DND-41 (cell line): ENCODE measurements at regions not wholly inside any gene's neighbourhood (a gene's known extent, or its start where the extent isn't known, plus 50 kb on each side); places are given as distances from the start of the nearest gene placed in this dataset.

Source experiments
- ATAC-seq: fragments of 200-7000 bp; cut with Tn5 transposase; 3 replicates; pipeline ENCODE4 v1.9.1; 2021; ENCODE audit warnings: low read depth; ENCODE audit not compliant: insufficient read depth
- DNase-seq: peaks from one replicate; pipeline ENCODE4 v3.0.0-alpha.2; 2020
- H2AFZ ChIP-seq: 2 replicates; pipeline ENCODE4 v1.6.0; 2012; ENCODE audit warnings: low read depth, low read length
- H3K27ac ChIP-seq: 2 replicates; pipeline ENCODE4 v1.5.1; 2012; ENCODE audit warnings: low read length, inconsistent platforms
- H3K27me3 ChIP-seq: fragments of 200-600 bp; sonication (generic); 2 replicates; pipeline ENCODE4 v1.6.0; 2012; ENCODE audit warnings: low read length, mild to moderate bottlenecking, inconsistent platforms; ENCODE audit not compliant: insufficient read depth, poor library complexity
- H3K36me3 ChIP-seq: 2 replicates; pipeline ENCODE4 v1.5.1; 2012; ENCODE audit warnings: low read length, inconsistent platforms; ENCODE audit not compliant: insufficient read depth
- H3K4me1 ChIP-seq: 2 replicates; pipeline ENCODE4 v1.5.1; 2012; ENCODE audit warnings: mild to moderate bottlenecking, low read length; ENCODE audit not compliant: insufficient read depth
- H3K4me2 ChIP-seq: 2 replicates; pipeline ENCODE4 v1.6.0; 2012; ENCODE audit warnings: mild to moderate bottlenecking, moderate library complexity, low read length, inconsistent platforms; ENCODE audit not compliant: insufficient read depth
- H3K4me3 ChIP-seq, 2 experiments: fragments of 200-600 bp in 1 of 2; shearing (Covaris generic) in 1 of 2; 2 replicates each; pipeline ENCODE4 v1.5.1; 2012 to 2016; ENCODE audit warnings: inconsistent platforms in 2 of 2, low read length in 2 of 2, mild to moderate bottlenecking in 2 of 2, low read depth in 1 of 2, moderate library complexity in 1 of 2
- H3K79me2 ChIP-seq: 2 replicates; pipeline ENCODE4 v1.6.0; 2012; ENCODE audit warnings: low read length, inconsistent platforms; ENCODE audit not compliant: insufficient read depth
- H3K9ac ChIP-seq: 2 replicates; pipeline ENCODE4 v1.6.0; 2012; ENCODE audit warnings: low read depth, mild to moderate bottlenecking, inconsistent platforms, low read length, moderate library complexity
- H3K9me3 ChIP-seq: 2 replicates; pipeline ENCODE4 v1.5.1; 2012; ENCODE audit warnings: low read length, moderate library complexity, mild to moderate bottlenecking, inconsistent platforms; ENCODE audit not compliant: insufficient read depth, severe bottlenecking
- H4K20me1 ChIP-seq: 2 replicates; pipeline ENCODE4 v1.6.0; 2012; ENCODE audit warnings: low read length; ENCODE audit not compliant: insufficient read depth
- CTCF ChIP-seq: IDR thresholded peaks from 2 replicates; pipeline ENCODE4 v1.5.1; 2012; ENCODE audit warnings: borderline replicate concordance, low read length, moderate library complexity, mild to moderate bottlenecking; ENCODE audit not compliant: poor library complexity, severe bottlenecking; ENCODE audit errors: extremely low read depth
- EZH2 ChIP-seq: IDR thresholded peaks from 3 replicates; pipeline ENCODE4 v1.6.1; 2012; ENCODE audit warnings: borderline replicate concordance, low read depth, mild to moderate bottlenecking, moderate library complexity, low read length, inconsistent platforms; ENCODE audit not compliant: severe bottlenecking

- ATAC-seq: no peak
- H3K27ac ChIP-seq: no peak overlapping the region
- no peaks in the 10 kb centered on the region for H4K20me1 ChIP-seq
- TF ChIP-seq CTCF: no peak
- TF ChIP-seq EZH2: no peak
- H3K4me2 ChIP-seq: no peak overlapping the region
- H3K4me1 ChIP-seq: no peaks in the 10 kb centered on the region
- H3K36me3 ChIP-seq: no peaks in the 10 kb centered on the region
- DNase-seq: no peak
- H3K9ac ChIP-seq: no peak overlapping the region
- H3K4me3 ChIP-seq: no peak overlapping the region
- no peaks in the 10 kb centered on the region for H3K79me2 ChIP-seq
- no peak overlapping the region for H2AFZ ChIP-seq
- no peaks in the 10 kb centered on the region for H3K9me3 ChIP-seq
- no peaks in the 10 kb centered on the region for H3K27me3 ChIP-seq
Observed at GRCh38 chr7:19872094-19872493, 98.7 kb upstream of the TMEM196 start.

- H3K27ac ChIP-seq: no peak overlapping the region
- no peak overlapping the region for H3K9ac ChIP-seq
- TF ChIP-seq EZH2: no peak
- TF ChIP-seq CTCF: no peak
- DNase-seq (no peak), ATAC-seq (no peak)
- H3K4me3 ChIP-seq: no peak overlapping the region
- no peaks in the 10 kb centered on the region for H3K9me3 ChIP-seq
- no peaks in the 10 kb centered on the region for H4K20me1 ChIP-seq
- H3K36me3 ChIP-seq: no peaks in the 10 kb centered on the region
- no peak overlapping the region for H3K4me2 ChIP-seq
- no peaks in the 10 kb centered on the region for H3K79me2 ChIP-seq
- H3K27me3 ChIP-seq: no peaks in the 10 kb centered on the region
- H2AFZ ChIP-seq: no peak overlapping the region
- no peaks in the 10 kb centered on the region for H3K4me1 ChIP-seq
Observed at GRCh38 chr7:19871102-19871501, 97.7 kb upstream of the TMEM196 start.

GRCh38 chr7:19869979-19870378, 96.6 kb upstream of the TMEM196 start:
- no peak overlapping the region for H3K4me3 ChIP-seq
- TF ChIP-seq CTCF (no peak), EZH2 (no peak)
- no peaks in the 10 kb centered on the region for H3K9me3 ChIP-seq
- H3K79me2 ChIP-seq: no peaks in the 10 kb centered on the region
- ATAC-seq (no peak), DNase-seq (no peak)
- H3K9ac ChIP-seq: no peak overlapping the region
- no peak overlapping the region for H3K4me2 ChIP-seq
- H3K36me3 ChIP-seq: no peaks in the 10 kb centered on the region
- H2AFZ ChIP-seq: no peak overlapping the region
- H4K20me1 ChIP-seq: no peaks in the 10 kb centered on the region
- no peak overlapping the region for H3K27ac ChIP-seq
- no peaks in the 10 kb centered on the region for H3K4me1 ChIP-seq
- H3K27me3 ChIP-seq: no peaks in the 10 kb centered on the region

- ATAC-seq (no peak), DNase-seq (no peak)
- Histone ChIP-seq H3K36me3 (no peaks in the 10 kb centered on the region), H3K27ac (no peak overlapping the region), H3K4me1 (no peaks in the 10 kb centered on the region), H3K27me3 (no peaks in the 10 kb centered on the region), H3K4me2 (no peak overlapping the region), H3K79me2 (no peaks in the 10 kb centered on the region), H3K4me3 (no peak overlapping the region), H4K20me1 (no peaks in the 10 kb centered on the region), H3K9ac (no peak overlapping the region), H3K9me3 (no peaks in the 10 kb centered on the region), H2AFZ (no peak overlapping the region)
- TF ChIP-seq EZH2 (no peak), CTCF (no peak)
Observed at GRCh38 chr7:19853261-19853832, 79.9 kb upstream of the TMEM196 start.
